HG03520 (cell line): ENCODE measurements at regions not wholly inside any gene's neighbourhood (a gene's known extent, or its start where the extent isn't known, plus 50 kb on each side); places are given as distances from the start of the nearest gene placed in this dataset.

ENCODE experiments used
- ATAC-seq: cut with Tn5 transposase; IDR thresholded peaks from one replicate; pipeline ENCODE4 v1.9.1; 2021; ENCODE audit warnings: mild to moderate bottlenecking, moderate library complexity; ENCODE audit not compliant: unreplicated experiment

DNA sequence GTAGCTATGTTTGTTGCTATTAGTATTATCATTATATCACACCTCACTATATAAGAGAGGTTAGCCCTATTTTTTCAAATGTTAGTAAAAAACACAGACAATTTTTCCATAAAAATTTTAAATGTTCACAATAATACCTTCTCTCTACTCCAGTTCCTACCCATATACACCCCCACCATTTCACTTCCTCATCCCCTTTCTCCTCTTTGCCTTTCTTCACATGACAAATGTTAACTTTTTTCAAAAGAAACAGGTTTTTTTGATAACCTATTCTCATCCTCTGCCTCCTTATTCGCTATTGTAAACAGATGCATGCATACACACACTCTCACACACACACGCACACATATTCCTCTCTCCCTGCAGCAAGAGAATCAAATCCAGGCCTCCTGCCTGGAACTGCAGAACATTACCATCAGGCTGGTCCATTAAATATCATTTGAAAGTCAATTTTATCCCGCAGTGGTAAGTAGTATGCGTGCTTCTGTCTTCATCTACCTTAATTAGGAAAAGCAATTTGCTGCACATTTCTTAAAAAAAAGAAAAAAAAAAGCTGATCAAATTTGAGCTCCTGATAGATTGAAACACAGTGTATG lies 55.5 kb downstream of the MID1IP1 start:
- no peak for ATAC-seq

GRCh38 chrX:38857736-38858523 lies 56.7 kb downstream of the MID1IP1 start:
- no peak for ATAC-seq

DNA sequence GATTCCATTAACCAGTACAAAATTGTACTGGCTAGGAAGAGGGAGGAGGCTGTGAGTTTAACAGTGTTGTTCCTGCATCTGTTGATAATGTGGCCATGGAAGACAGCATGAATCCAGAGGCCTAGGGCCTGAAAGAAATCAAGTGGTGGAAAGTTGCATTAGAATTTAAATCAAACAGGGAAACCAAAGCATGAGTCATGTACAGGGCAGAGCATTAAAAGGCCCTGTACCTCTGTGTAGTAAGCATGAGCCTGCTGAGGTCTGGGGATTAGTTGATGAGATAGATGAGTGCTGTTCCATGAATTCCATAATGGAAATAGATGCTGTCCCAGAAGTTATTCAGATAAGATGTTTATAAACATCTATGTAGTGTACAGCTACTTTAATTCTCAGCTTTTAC lies 58.3 kb downstream of the MID1IP1 start:
- ATAC-seq, result no peak

DNA sequence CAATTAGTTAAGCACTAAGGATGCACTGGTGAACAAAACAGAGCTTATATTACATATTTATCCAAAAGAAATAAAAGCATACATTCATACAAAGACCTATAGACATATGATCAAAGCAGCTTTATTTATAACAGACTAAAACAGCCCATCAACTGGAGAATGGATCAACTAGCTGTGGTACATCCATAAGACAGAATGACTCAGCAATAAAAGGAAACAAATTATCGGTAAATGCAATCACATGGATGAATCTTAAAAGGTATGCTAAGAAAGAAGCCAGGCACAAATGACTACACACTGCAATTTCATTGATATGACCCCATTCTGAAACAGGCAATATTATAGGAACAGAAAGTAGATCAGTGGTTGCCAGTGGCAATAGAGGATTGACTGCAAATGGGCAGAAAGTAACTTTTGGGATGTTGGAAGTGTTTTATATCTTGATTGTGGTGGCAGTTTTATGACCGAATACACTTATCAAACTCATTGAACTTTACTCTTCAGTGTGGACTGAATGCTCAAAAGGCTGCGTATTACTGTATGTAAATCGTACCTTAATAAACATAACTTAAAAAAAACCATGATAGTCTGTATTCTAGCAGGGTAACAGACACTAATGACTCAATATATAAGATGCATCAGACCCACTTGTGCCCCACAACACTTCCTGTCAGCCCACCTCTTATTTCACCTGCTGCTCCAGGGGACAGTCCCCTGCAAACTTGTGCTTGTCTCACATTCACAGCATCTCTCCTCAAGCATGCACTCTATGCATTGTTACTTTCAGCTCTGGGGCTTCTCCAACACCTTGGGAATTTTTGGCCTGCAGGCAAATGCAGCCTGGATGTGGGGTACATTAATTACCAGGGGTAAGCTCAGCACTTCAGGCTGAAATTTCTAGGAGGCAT lies 59.1 kb downstream of the MID1IP1 start:
- no peak for ATAC-seq

DNA sequence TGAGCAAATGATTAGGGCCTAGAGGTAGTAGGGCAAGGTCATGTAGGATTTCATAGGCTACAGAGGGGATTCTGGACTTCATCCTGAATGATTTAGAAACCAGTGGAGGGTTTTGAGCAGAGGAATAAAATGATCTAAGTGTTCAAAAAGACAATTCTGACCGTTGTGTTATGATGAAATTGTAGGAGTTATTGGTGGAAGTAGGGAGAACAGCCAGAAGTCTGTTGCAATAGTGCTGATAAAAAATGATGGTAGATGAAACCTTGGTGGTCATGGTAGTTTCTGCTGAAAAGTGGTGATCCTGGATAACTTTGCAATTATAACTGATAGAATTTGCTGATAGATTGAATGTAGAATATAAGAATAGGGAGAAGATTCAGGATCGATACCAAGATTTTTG lies 60.2 kb downstream of the MID1IP1 start:
- ATAC-seq, result no peak

- no peak for ATAC-seq
Measured at GRCh38 chrX:38862100-38862499, 60.8 kb downstream of the MID1IP1 start.

DNA sequence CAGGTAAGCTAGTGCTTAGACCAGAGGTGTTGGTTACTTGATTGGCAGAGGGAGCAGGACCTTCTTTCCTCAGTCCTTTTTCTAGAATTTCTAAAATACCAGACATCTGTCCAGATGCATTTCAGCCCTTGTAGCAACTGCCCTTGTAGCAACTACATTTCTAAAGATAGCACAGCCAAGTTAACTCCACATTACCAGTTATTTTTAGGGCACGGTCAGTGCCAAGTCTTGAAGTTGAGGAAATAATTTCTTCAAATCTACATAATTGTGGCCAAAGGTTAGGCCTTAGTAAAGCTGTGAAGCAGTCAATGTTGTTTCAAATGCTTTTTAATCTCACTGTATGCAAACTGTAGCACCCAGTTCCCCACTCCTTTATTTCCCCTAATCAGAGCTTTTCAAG lies 62.9 kb downstream of the MID1IP1 start:
- no peak for ATAC-seq

DNA sequence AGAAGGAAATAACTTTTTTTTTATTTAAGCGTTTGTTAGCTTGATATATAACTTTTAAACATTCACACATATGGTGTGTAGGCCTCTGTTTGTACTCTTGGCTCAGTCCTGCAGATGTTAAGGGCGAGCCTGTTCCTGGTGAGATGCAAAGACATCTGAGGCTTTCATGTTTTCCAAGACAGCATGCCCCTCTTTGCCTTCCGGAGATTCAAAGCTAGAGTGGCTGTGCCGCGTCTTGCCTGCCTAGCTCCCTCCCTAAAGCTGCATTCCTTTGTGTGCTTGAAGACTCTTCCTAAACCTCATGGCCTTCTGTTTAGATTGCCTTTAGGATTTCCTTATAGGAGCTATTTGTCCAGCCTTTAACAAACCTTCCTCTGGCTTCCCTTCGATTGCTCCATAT lies 67.1 kb downstream of the MID1IP1 start:
- ATAC-seq, result no peak

DNA sequence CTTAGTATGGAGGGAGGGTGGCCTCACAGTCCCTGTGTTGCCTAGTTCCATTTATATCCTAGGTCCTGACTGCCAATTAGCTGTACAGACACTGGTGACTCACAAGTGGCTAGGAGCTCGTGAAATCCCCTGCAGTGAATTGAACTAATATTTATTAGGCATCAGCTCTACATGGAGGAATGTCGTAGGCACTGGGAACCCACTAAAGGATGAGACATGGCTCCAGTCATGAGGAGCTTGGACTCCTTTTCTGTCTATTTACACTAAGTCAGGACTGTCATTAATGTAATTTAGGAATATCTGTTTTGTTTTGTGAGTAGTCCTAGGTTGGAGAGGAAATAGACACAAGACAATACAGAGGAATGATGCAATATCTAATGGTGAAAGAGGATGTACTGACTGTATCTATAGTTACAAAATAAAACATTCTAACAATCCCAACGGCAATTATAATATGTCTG lies 67.7 kb downstream of the MID1IP1 start:
- ATAC-seq, result no peak

DNA sequence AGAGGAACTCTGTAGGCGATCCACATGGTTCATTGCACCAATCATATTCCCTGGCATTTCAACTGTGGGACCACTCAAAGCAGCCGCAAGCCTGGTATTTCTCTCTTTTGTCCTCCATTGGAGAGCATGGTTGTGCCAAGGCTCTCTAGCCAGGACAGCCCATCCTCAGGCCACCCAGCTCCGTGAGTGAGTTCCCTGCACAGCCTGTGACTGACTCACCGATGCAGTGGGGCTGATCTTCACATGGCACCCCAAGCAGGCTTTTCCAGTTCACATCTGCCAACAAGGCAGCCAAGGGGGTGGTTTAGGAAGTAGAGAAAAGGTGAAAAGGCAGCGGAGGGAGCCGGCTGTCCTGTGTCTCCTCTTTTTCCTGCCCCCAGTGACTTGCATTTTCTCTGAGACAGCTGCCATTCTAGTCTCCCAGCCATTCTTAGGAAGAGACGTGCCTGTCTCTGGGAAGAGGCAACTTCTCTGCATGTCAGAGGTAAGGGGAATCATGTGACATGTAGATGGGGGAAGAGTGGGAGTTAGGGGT lies 69.2 kb downstream of the MID1IP1 start:
- ATAC-seq, result no peak

GRCh38 chrX:38871129-38872029 lies 70.1 kb downstream of the MID1IP1 start:
- ATAC-seq, result no peak

- no peak for ATAC-seq
Measured at GRCh38 chrX:38877366-38877765, 76.1 kb downstream of the MID1IP1 start.

DNA sequence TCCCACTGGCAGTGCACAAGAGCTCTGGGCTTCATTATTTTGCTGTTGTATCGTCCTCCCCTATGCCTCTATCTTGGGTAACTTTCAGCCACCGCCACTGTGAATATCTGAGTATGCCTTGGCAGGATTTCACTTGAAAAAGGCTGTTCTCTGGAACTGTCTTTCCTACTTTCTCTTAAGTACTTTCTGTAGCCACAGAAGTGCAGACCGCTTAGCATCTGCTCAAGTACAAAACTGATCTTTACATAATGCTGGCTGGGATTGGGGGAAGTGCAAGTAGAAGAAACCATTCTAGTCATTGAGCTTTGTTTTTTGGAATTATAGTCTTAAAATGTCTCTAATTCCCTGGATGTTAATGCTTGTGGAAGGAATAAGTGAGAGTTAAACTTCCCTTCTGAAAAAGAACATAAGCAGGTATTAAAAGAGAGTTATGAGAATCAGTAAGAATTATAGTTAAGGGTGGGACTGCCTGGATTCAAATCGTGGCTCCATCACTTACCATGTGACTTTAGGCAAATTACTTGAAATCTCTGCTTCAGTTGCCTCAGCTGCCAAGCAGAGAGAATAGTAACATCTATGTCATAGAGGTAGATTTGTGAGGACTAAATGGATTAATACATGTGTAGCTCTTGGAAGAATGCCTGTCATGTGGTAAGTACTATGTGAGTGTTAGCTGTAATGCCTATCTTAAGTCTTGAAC lies 77.5 kb downstream of the MID1IP1 start:
- ATAC-seq, result no peak

DNA sequence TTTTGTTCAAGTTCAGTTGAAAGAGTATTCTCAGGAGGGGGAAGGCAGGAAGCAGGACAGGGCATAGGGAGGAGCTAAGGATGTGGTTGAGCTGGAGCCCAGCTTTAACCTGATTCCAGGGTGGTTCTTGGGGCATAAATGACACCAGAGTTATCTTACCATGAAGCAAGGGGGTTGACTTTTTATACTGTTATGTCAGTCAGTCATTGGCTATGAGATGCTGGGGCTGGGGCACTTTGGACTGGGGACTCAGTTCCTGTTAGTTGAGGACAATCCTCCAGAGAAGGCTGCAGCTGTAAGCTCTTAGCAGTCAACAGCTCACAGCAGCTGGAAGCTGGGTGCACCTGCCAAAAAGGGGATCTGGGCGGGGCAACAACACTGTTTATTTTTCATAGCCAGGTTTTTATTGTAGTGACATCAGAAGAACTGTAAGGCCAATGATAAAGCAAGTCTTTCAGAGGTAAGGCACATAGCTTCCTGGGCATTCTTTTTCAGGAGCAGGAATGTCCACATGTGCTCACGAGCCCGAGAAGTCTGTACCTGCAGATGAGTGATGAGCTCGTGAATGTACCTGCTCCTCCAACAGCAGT lies 78.5 kb downstream of the MID1IP1 start:
- peak; percentile 51 for ATAC-seq

- ATAC-seq, result no peak
Measured at GRCh38 chrX:38880296-38880854, 79.1 kb downstream of the MID1IP1 start.

GRCh38 chrX:38881066-38881465 lies 79.8 kb downstream of the MID1IP1 start:
- ATAC-seq, result no peak

DNA sequence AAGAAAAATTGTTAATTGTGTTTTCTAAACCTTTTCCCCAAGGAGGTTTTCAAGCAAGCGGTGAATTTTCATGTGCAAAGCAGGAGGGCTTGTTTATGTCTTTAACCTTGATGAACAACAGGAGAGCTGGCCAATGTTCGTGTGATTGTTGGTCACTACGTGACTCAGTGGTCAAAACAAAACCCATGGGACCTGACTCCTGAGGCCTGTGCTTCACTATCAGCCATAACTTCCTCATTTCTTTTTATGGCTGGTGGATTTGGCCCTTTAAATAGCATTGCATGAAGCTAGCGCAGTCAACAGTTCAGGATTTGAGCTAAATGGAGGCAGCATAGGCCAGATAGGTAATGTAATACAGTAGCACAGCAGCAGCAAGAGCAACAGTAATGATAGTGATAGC lies 80.5 kb downstream of the MID1IP1 start:
- no peak for ATAC-seq

DNA sequence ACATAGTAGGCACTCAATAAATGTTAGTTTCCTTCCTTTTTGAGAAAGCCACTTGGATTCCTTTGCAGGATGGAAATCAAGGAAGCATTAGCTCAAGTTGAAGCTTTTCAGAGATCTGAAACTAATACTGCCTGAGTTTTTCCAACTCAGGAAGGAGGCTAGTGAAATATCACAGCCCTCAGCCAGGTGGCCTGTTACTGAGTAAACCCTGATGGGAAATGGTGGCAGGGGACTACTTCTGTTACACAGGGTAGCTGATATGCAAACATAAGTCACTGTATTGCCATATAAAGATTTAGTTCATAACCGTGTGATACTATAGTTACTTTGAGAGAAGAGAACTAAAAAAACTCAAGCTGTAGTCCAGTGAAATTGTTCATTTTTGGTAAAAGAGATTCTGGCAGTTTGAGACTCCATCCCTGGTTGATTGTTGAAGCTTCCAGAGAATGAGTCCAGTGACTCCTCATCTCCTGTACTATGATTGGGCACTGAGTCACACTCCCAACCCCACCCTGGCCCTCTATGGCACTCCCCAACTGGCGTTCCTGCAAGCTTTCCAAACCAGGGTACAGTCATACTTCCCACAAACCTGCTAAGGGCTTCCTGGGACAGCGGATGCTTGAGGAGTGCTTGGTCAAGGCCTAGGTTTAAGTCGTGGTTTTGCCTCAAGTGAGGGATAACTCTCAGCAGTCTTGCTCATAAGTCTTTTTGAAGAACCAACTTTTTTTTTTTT lies 81.8 kb downstream of the MID1IP1 start:
- ATAC-seq, result no peak
